ENCODE measurements at regions not wholly inside any gene's neighbourhood (a gene's known extent, or its start where the extent isn't known, plus 50 kb on each side); places are given as distances from the start of the nearest gene placed in this dataset.

DNA sequence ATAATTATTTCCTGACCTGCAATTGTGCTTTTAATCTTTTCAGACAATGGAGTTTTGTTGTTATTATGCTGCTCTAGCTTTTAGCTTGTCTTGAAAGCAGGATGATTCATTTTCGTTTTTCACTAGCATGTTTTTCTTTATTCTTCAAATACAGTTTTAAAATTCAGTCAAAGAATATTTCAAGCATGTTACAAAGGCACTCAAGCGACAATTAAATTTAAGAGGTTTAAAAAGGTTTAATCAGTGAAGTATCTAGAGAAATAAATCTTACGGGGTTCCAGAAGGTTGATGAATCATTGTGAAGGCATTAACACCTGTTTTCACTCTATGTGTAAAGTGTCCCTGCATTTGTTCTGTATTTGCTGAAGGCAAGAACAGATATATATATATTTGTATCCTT, 390.7 kb upstream of the TMEFF2 start:
- H3K9me3 ChIP-seq (ENCODE audit: low read length) = no peaks in the 10 kb centered on the region
- in situ Hi-C loops (cut with HindIII; ENCODE audit: extremely low pct_ligation_motif_present, low pct_unique_long_range_greater_than_20kb) (no loop called here), intact Hi-C loops (cut with micrococcal nuclease; ENCODE audit: unreplicated experiment) (no loop called here)
- ATAC-seq (no peak), DNase-seq (ENCODE audit: low spot score) (no peak), FAIRE-seq (no peak)
- no peak overlapping the region for H3K4me2 ChIP-seq (ENCODE audit: low read depth, low read length)
- no peaks in the 10 kb centered on the region for H3K79me2 ChIP-seq (ENCODE audit: insufficient read depth, low read length)
- H4K20me1 ChIP-seq (ENCODE audit: insufficient read depth, low read length) = no peaks in the 10 kb centered on the region
- TF ChIP-seq IRX3 (CRISPR knock-in tag; IDR thresholded peaks at IDR 0.05; ENCODE audit: borderline replicate concordance, low read depth) (no peak), MEF2D (CRISPR knock-in tag; IDR thresholded peaks at IDR 0.05) (no peak), ZSCAN22 (CRISPR knock-in tag; IDR thresholded peaks at IDR 0.05) (no peak), SKIL (CRISPR knock-in tag; IDR thresholded peaks at IDR 0.05; ENCODE audit: borderline replicate concordance) (no peak), HDAC6 (IDR thresholded peaks at IDR 0.05; ENCODE audit: low read depth, low read length) (no peak), SP1 (IDR thresholded peaks at IDR 0.05) (no peak), SP1 (CRISPR knock-in tag; IDR thresholded peaks at IDR 0.05) (no peak), ZNF296 (CRISPR knock-in tag; conservative IDR thresholded peaks at IDR 0.05) (no peak), ZNF335 (CRISPR knock-in tag; IDR thresholded peaks at IDR 0.05) (no peak), HNRNPLL (IDR thresholded peaks at IDR 0.05; ENCODE audit: low read depth, low read length, poor library complexity, severe bottlenecking) (no peak), ZFP36L2 (CRISPR knock-in tag; IDR thresholded peaks at IDR 0.05) (no peak), IKZF1 (IDR thresholded peaks at IDR 0.05) (no peak), NRL (CRISPR knock-in tag; IDR thresholded peaks at IDR 0.05; ENCODE audit: borderline replicate concordance) (no peak), ARID4A (CRISPR knock-in tag; IDR thresholded peaks at IDR 0.05; ENCODE audit: borderline replicate concordance) (no peak), HES4 (CRISPR knock-in tag; IDR thresholded peaks at IDR 0.05; ENCODE audit: borderline replicate concordance) (no peak)
- no TSS peak for BruUV-seq (replicated peaks)
- H3K36me3 ChIP-seq (replicated peaks in 1 of 2; ENCODE audit: control insufficient read depth in 1 of 2, insufficient read depth in 2 of 2, low read length in 2 of 2) = no peaks in the 10 kb centered on the region
- 22% methylated on average over 3 of the region's 3 CpGs for WGBS (ENCODE audit: low lambda C conversion rate)
- no peaks in the 10 kb centered on the region for H3K4me1 ChIP-seq (ENCODE audit: insufficient read depth, low read length)
- H3K27me3 ChIP-seq (ENCODE audit: control insufficient read depth in 1 of 2, insufficient read depth in 2 of 2, low read length in 2 of 2) = no peaks in the 10 kb centered on the region
- POLR2A ChIA-PET = no interaction called here
- CTCF ChIA-PET (ENCODE audit: low intra/inter-chr PET ratio, low total read pairs) = no interaction called here
- no peak overlapping the region for H3K4me3 ChIP-seq (replicated peaks in 1 of 3; ENCODE audit: insufficient read depth in 1 of 3, low read depth in 2 of 3, low read length in 3 of 3)
- no peak overlapping the region for H3K9ac ChIP-seq (ENCODE audit: insufficient read depth, low read depth, low read length)
- no peak overlapping the region for H3K27ac ChIP-seq (ENCODE audit: extremely low read length, insufficient read depth, low read length)
- H2AFZ ChIP-seq (ENCODE audit: low read length) = no peak overlapping the region
